ENCODE measurements at regions not wholly inside any gene's neighbourhood (a gene's known extent, or its start where the extent isn't known, plus 50 kb on each side); places are given as distances from the start of the nearest gene placed in this dataset.

DNA sequence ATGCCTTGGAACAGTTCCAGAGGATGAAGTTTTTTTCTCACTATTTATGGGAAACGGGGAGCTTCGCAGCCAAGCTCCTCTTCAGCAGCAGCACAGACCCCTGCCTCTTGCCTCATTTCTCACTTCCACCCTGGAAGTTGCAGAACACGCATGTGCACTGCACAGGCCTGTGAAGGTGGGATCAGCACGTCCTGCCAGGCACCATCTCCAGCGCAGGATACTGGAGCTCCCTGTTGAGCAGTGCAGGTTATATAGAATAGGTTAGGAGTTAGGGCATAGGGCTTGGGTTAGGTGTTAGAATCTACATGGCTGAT lies 110.1 kb upstream of the CENPE start:
- no peak for DNase-seq (ENCODE audit: low read depth, low spot score)

DNA sequence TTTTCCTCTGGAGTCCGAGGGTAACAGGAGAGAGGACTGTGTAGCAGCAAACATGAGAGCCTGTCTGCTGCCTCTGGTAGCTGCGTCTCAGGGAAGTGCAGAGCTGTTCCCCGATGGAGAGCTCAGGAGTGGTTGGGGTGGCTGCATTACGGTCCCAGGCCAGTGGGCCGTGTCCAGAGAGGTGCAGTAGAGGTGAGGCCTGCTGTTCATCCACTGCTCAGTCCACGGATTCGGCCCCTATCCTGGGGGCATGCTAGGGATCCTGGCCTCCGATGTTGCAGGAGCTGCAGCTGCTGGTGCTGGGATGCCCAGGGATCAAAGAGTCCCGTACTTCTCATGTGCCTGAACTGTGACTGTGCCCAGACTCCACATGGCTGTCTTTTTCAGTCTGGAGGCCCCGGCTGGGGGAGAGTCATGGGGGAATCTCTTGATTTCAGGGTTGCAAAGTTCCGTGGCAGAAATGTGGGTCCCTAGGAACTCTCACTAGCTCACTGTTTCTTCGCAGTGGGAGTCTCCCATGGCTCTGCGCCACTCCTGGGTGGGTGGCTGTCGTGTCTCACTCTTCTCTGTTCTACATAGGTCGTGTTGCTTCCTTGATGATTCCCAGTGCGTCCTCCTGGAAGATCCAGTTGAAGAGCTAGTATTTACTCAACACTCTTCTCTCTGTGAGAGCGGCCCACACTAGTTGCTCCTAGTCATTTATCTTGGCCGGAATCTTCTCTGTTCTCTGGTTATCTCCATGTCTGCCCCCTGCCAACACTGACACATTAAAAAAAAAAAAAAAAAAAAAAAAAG lies 109.5 kb upstream of the CENPE start:
- DNase-seq (ENCODE audit: low read depth, low spot score), result no peak

DNA sequence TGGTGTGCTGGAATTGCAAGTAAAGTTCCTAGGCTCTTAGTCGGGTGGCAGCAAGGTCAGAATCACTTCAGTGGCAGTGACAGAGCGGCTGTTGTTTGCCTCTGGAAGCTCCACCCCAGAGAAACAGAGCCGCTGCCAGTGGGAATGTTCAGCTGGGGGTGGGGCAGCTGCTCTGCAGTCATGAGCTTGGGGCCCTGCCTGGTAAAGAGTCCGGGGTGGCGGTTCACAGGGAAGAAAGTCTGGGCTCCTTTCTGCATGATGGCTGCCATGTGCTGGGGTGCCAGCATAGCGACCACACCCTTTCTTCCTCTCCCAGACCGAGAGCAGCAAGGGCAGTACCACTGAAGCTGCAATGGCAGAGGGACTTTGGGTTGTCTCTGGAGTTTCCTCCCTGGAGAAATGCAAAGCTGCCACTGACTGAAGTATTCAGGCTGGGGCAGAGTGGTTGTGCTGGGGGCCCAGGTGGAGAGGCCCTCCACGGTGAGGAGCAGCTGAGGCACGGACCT lies 108.8 kb upstream of the CENPE start:
- DNase-seq (ENCODE audit: low read depth, low spot score), result peak; percentile 72

DNA sequence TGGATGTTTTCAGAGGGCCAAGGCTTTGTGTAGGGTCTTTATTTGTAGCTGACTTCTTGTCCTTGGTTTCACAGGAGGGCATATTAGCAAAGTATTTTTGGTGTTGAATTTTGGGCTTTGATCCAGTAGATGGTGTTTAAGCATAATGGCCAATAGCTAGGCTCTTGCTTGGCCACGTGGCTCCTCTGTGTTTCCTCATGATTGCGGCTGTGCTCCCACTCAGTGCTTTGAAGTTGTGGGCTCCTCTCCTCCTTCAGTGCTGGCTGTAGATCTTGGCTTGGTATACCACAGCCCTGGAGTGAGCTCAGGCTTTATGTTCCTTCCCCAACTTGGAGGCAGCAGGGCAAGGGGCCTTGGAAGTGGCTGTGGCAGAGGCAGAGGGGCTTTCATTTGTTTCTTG lies 107.2 kb upstream of the CENPE start:
- DNase-seq (ENCODE audit: low read depth, low spot score), result no peak

DNA sequence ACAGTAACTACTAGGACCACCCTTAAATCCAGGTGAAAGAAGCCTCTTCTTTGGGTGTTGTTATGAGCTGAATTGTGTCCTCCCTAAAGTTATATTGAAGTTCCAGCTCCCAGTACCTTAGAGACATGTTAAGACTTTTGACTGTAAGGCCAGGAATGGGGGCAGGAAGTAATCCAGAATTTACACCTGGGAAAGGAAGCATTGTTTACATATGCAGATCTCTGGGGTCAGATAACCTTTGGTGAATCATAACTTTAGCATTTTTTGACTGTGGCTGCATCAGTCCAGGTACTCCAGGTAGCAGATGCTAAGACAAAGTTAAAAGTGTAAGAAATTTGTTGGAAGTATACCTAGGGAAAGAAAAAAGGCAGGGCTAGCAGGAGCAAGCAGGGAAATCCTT lies 104.9 kb upstream of the CENPE start:
- no peak for DNase-seq (ENCODE audit: low read depth, low spot score)

DNA sequence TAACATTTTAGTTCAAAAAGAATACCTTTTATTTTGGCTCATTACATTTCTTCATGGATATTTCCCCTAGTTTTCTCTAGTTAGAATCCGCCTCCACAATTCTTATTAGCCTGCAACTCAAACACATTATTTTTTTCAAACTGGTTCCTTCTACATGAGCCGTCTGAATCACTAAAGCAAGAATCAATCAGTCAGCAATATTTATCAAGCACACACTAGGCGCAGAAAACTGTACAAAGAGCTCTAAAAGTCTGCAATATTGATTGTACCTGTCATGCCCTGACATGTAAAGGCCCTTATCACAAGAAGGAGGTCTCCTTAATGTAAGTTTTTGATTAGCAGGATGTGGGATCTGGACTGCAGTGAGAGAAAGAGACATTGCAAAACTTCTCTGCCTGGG lies 94.8 kb upstream of the CENPE start:
- DNase-seq (ENCODE audit: low read depth, low spot score), result no peak

DNA sequence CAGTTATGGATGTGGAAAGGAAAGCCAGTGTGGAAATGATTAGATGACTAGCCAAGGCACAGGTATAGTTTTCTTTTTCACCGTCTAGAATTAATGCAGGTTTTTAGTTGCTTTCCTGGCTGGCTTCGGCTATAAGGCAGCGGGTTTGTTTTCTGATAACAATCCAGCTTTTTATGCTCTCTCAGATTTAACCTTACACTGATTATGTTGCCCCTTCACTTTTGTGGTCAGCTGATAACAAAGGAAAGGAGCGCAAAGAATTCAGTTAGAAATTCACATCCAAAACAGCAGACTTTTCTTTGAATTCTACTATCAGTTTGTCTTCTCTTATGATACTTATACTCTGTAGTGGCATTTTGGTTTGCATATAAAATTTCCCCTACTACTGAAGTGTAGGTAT lies 94.2 kb upstream of the CENPE start:
- DNase-seq (ENCODE audit: low read depth, low spot score), result no peak

DNA sequence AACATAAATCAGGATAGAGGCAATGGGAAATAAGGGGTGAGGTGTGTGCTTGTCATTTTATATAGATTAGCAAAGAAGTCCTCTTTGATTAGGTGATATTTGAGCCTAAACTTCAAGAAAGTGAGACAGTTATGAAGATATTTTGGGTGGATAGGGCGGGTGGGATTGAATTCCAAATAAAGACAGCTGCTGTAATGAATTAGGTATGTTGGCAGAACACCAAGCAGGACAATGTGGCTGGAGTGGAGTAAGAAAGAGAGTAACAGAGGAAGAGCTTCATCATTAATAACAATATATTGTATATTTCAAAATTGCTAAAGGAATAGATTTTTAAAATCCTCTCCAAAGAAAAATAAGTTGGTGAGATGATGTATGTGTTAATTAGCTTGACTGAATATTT lies 91.0 kb upstream of the CENPE start:
- no peak for DNase-seq (ENCODE audit: low read depth, low spot score)

DNA sequence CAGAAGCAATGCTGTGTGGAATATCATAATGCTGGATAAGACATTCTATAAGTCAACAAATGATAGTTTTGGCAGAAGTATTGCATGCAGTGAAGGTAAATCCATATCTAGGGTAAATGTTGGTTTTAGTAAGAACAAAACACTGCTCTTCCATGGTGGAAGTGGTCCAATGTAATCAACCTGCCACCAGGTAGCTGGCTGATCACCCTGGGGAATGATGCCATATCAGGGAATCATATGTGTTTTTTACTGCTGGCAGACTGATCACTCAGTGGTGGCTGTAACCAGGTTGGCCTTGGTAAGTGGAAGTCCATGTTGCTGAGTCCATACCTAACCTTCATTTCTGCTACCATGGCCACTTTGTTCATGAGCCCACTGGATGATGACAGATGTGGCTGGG lies 74.0 kb upstream of the CENPE start:
- DNase-seq (ENCODE audit: low read depth, low spot score), result no peak

DNA sequence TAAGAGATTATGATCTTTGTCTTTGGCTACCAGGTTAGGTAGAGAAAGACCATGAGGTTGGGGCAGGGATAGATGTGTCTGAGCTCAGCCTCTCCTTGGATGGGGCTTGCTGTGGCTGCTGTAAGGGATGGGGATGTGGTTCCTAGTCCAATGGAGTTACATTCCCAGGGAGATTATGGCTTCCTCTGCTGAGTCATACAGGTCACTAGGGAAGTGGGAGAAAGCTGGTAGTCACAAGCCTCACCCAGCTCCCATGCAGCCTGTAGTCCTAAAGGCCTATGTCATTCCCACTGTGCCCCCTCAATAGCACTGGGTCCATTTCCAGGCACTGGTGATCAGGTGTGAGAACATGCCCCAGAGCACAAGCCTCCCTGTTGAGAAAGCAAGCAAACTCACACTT lies 70.6 kb upstream of the CENPE start:
- DNase-seq (ENCODE audit: low read depth, low spot score), result no peak

DNA sequence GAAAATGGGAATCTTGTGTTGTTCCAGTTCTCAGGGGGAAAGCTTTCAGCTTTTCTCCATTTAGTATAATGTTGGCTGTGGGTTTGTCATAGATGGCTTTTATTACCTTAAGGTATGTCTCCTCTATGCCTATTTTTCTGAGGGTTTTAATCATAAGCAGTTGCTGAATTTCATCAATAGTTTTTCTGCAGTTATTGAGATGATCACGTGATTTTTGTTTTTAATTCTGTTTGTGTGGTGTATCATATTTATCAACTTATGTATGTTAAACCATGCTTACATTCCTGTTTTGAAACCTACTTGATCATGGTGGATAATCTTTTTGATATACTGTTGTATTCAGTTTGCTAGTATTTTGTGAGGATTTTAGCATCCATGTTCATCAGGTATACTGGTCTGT lies 66.8 kb upstream of the CENPE start:
- no peak for DNase-seq (ENCODE audit: low read depth, low spot score)

DNA sequence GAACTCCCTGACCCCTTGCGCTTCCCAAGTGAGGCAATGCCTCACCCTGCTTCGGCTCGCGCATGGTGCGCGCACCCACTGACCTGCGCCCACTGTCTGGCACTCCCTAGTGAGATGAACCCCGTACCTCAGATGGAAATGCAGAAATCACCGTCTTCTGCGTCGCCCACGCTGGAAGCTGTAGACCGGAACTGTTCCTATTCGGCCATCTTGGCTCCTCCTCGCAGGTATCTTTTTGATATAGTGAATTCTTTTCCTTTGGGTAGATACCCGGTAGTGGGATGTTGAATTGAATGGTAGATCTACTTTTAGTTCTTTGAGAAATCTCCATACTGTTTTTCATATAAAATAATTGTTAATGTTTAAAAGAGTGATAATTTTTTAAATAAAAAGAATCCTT lies 57.9 kb upstream of the CENPE start:
- peak; percentile 46 for DNase-seq (ENCODE audit: low read depth, low spot score)
